Vagina (tissue), 2 donors: ENCODE measurements at regions not wholly inside any gene's neighbourhood (a gene's known extent, or its start where the extent isn't known, plus 50 kb on each side); places are given as distances from the start of the nearest gene placed in this dataset.
"Not testable (repeated sequence)": the region's sequence is repeated elsewhere in the genome, so short reads cannot be mapped to it uniquely, and the experiment has no call there.

Experiments used
- DNase-seq, 2 donors: peaks; one replicate each; pipeline ENCODE4 v3.0.0-alpha.2; 2017; ENCODE audit errors: extremely low spot score in 2 of 2
- H3K27ac ChIP-seq: fragments of 200-600 bp; sonication (generic); one replicate; pipeline ENCODE4 v1.5.1; 2019
- H3K27me3 ChIP-seq: fragments of 200-600 bp; sonication (generic); one replicate; pipeline ENCODE4 v1.5.1; 2019
- H3K36me3 ChIP-seq, 2 donors: fragments of 200-600 bp; sonication (generic); one replicate each; pipeline ENCODE4 v1.5.1; 2017 to 2019
- H3K4me1 ChIP-seq: fragments of 200-600 bp; sonication (generic); one replicate; pipeline ENCODE4 v1.5.1; 2019
- H3K4me3 ChIP-seq, 2 donors: fragments of 200-600 bp; sonication (generic); 1 replicate in 1 of 2; 2 replicates in 1 of 2; pipeline ENCODE4 v1.5.1; 2016 to 2019
- H3K9me3 ChIP-seq: fragments of 200-600 bp; sonication (generic); one replicate; pipeline ENCODE4 v1.5.1; 2019
- POLR2A ChIP-seq, 2 donors: fragments of 450-650 bp; IDR thresholded peaks; one replicate each; pipeline ENCODE4 v1.6.1; 2017; ENCODE audit warnings: antibody characterized with exemption in 2 of 2, mild to moderate bottlenecking in 2 of 2, moderate library complexity in 2 of 2
- POLR2AphosphoS5 ChIP-seq, 2 donors: sonication (generic); formaldehyde crosslinking; IDR thresholded peaks; one replicate each; pipeline ENCODE4 v1.9.0; 2017; ENCODE audit warnings: antibody characterized with exemption in 2 of 2, mild to moderate bottlenecking in 2 of 2, low read depth in 1 of 2; ENCODE audit not compliant: insufficient read depth in 1 of 2
- intact Hi-C: fragments of 100-400 bp; cut with DNase I; formaldehyde crosslinking; loops from one replicate; pipeline ENCODE4 v1.15.1; 2023
- TF ChIP-seq, protein P1 (sequence below), 3 experiments: fragments of 450-650 bp in 2 of 3; fragments of 200-600 bp in 1 of 3; sonication (generic) in 1 of 3; IDR thresholded peaks; one replicate each; pipeline ENCODE4 v1.5.1; 2017 to 2019; ENCODE audit warnings: antibody characterized with exemption in 3 of 3, mild to moderate bottlenecking in 2 of 3, moderate library complexity in 2 of 3

DNA sequence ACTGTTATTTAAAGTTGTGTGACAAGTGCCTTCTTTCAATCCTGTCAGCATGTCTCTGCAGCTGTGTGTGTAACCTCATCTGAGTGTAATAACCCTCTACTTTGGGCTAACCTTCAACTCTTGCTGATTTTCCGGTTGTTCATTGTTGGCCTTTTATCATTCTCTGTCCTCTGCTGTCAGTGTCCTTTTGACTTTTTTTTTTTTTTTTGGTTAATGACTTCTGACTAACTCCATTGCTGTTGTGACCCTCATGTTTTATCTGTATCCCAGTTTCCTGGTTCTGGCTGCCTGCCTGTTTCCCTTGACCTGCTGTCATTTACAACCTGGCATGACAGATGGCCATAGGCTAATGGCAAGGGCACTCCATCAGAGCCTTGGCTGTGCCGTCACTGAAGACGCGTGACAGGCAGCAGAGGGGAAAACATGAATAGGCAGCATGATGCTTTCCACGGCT is 145.7 kb upstream of the MAN1A1 start:
- Histone ChIP-seq H3K27me3 (no peaks in the 10 kb centered on the region), H3K27ac (no peak overlapping the region), H3K4me1 (peaks cover 3% of the 10 kb centered on the region), H3K9me3 (no peaks in the 10 kb centered on the region), H3K4me3 (no peak overlapping the region), H3K36me3 (no peaks in the 10 kb centered on the region)
- intact Hi-C loops, result no loop called here
- DNase-seq, result no peak
- TF ChIP-seq POLR2AphosphoS5 (IDR thresholded peaks at IDR 0.05; ENCODE audit: insufficient read depth in 1 of 2, low read depth in 1 of 2), result no peak
- no peak for TF ChIP-seq POLR2A (IDR thresholded peaks at IDR 0.05)

GRCh38 chr6:119493980-119494379 is 144.4 kb upstream of the MAN1A1 start:
- Histone ChIP-seq H3K4me1 (peaks cover 3% of the 10 kb centered on the region), H3K27me3 (no peaks in the 10 kb centered on the region), H3K4me3 (no peak overlapping the region), H3K9me3 (no peaks in the 10 kb centered on the region), H3K27ac (no peak overlapping the region), H3K36me3 (no peaks in the 10 kb centered on the region)
- no peak for TF ChIP-seq POLR2AphosphoS5 (IDR thresholded peaks at IDR 0.05; ENCODE audit: insufficient read depth in 1 of 2, low read depth in 1 of 2)
- TF ChIP-seq, protein P1, sequence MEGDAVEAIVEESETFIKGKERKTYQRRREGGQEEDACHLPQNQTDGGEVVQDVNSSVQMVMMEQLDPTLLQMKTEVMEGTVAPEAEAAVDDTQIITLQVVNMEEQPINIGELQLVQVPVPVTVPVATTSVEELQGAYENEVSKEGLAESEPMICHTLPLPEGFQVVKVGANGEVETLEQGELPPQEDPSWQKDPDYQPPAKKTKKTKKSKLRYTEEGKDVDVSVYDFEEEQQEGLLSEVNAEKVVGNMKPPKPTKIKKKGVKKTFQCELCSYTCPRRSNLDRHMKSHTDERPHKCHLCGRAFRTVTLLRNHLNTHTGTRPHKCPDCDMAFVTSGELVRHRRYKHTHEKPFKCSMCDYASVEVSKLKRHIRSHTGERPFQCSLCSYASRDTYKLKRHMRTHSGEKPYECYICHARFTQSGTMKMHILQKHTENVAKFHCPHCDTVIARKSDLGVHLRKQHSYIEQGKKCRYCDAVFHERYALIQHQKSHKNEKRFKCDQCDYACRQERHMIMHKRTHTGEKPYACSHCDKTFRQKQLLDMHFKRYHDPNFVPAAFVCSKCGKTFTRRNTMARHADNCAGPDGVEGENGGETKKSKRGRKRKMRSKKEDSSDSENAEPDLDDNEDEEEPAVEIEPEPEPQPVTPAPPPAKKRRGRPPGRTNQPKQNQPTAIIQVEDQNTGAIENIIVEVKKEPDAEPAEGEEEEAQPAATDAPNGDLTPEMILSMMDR (IDR thresholded peaks at IDR 0.05), result no peak
- no peak for TF ChIP-seq POLR2A (IDR thresholded peaks at IDR 0.05)
- intact Hi-C loops, result no loop called here
- no peak for DNase-seq

DNA sequence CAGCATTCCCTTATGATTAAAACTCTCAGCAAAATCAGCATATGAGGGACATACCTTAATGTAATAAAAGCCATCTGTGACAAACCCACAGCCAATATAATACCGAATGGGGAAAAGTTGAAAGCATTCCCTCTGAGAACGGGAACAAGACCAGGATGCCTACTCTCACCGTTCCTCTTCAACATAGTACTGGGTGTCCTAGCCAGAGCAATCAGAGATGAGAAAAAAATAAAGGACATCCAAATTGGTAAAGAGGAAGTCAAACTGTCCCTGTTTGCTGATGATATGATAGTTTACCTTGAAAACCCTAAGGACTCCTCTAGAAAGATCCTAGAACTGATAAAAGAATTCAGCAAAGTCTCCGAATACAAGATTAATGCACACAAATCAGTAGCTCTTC is 141.6 kb upstream of the MAN1A1 start:
- H3K4me1 ChIP-seq, H3K27ac ChIP-seq, H3K9me3 ChIP-seq, H3K36me3 ChIP-seq, DNase-seq, H3K27me3 ChIP-seq, H3K4me3 ChIP-seq, intact Hi-C loops: not testable (repeated sequence)

- DNase-seq, H3K36me3 ChIP-seq, H3K9me3 ChIP-seq, H3K4me1 ChIP-seq, H3K27me3 ChIP-seq, H3K4me3 ChIP-seq, intact Hi-C loops, H3K27ac ChIP-seq: not testable (repeated sequence)
Observed at GRCh38 chr6:119490050-119490449, 140.5 kb upstream of the MAN1A1 start.

DNA sequence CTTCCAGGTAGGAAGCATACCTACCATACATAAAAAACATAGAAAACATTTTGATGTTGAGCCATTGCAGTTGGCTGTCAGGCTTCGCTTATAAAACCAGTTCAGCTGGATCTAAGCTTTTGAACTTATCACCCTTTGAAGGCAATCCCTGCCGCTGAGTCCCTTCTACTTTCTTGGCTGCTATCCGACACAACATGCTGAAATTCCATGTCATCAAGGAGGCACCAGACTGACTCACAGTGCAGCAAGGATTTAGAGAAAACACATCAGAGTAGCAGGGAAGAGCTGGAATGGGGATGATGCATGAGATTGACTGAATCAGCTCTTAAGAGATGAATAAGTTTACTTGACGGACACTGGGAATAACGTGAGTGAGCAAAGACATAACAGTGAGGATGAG is 135.0 kb upstream of the MAN1A1 start:
- TF ChIP-seq POLR2AphosphoS5 (IDR thresholded peaks at IDR 0.05; ENCODE audit: insufficient read depth in 1 of 2, low read depth in 1 of 2), result peak in 1 of 2 donors; percentile 56
- TF ChIP-seq, protein P1 (IDR thresholded peaks at IDR 0.05), result no peak
- intact Hi-C loops, result no loop called here
- H3K27ac ChIP-seq, result no peak overlapping the region
- DNase-seq, result no peak
- no peaks in the 10 kb centered on the region for H3K9me3 ChIP-seq
- no peaks in the 10 kb centered on the region for H3K27me3 ChIP-seq
- no peak overlapping the region for H3K4me3 ChIP-seq
- no peaks in the 10 kb centered on the region for H3K4me1 ChIP-seq
- no peaks in the 10 kb centered on the region for H3K36me3 ChIP-seq

DNA sequence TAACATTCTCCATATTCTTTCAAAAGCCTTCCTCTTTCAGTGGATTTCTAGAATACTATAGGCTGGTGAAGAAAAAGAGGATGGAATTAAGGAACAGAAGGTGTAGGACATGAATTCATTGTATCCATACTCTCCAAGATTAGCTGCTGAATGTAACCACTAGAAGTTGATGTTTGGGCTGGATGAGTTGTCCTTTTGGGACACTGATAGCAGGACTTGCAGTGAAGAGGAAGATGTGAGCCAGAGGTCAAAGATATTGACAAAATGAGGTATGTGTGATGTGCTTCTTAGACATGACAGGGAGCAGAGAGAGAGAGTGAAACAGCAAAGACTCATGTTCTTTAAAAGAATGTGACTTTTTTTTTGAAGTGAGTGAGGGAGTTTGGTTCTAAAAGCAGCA is 134.3 kb upstream of the MAN1A1 start:
- TF ChIP-seq POLR2AphosphoS5 (IDR thresholded peaks at IDR 0.05; ENCODE audit: insufficient read depth in 1 of 2, low read depth in 1 of 2) (no peak), POLR2A (IDR thresholded peaks at IDR 0.05) (no peak)
- TF ChIP-seq, protein P1 (IDR thresholded peaks at IDR 0.05), result no peak
- intact Hi-C loops, result no loop called here
- Histone ChIP-seq H3K4me1 (no peaks in the 10 kb centered on the region), H3K4me3 (no peak overlapping the region), H3K27me3 (no peaks in the 10 kb centered on the region), H3K9me3 (no peaks in the 10 kb centered on the region), H3K27ac (no peak overlapping the region), H3K36me3 (no peaks in the 10 kb centered on the region)
- no peak for DNase-seq

DNA sequence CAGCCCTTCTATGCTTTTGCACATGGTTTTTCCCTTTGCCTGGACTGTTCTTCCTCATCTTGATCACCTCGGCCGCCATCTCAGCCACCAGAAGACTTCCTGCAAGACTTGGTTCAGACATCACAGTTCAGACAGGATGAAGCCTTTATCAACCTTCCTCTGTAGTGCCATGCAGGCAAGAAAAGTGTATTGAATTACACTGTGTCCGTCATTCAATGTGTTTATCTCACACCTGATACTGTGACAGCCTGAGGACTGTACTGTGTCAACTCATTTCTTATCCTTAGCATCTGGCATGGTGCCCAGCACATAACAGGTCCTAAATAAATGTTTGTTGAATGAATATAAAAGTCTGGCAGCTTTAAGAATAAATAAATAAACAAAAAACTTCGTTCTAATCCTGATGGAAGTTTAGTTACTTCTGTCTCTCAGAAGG is 133.3 kb upstream of the MAN1A1 start:
- Histone ChIP-seq H3K9me3 (no peaks in the 10 kb centered on the region), H3K4me3 (no peak overlapping the region), H3K27me3 (no peaks in the 10 kb centered on the region), H3K36me3 (no peaks in the 10 kb centered on the region), H3K27ac (no peak overlapping the region), H3K4me1 (no peaks in the 10 kb centered on the region)
- DNase-seq, result no peak
- TF ChIP-seq, protein P1 (IDR thresholded peaks at IDR 0.05), result no peak
- intact Hi-C loops, result no loop called here
